ENCODE measurements at regions not wholly inside any gene's neighbourhood (a gene's known extent, or its start where the extent isn't known, plus 50 kb on each side); places are given as distances from the start of the nearest gene placed in this dataset.
A peak's percentile ranks its signal among the peaks of the same experiment; 100 is the strongest.
"Not testable (repeated sequence)": the region's sequence is repeated elsewhere in the genome, so short reads cannot be mapped to it uniquely, and the experiment has no call there.

DNA sequence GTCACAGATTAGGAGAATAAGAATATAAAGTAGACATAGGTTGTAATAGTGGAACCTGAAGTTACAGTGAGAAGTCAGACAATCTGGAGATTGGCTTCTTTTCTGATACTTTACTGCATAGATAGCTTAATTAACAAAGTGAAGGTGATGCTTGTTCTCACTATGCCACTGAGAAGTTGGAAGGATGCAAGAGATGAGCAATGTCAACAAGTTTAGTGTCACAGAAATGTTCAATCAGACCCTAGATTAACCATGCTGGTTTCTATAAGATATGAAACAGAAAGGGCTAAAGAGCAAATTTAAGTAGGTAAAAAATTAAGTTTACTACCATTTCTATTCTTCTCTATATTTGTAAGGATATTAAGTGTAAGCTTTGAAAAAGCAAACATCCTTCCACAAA, 838.6 kb upstream of the SORCS1 start:
- DNase-seq (ENCODE audit: low spot score) = no peak

DNA sequence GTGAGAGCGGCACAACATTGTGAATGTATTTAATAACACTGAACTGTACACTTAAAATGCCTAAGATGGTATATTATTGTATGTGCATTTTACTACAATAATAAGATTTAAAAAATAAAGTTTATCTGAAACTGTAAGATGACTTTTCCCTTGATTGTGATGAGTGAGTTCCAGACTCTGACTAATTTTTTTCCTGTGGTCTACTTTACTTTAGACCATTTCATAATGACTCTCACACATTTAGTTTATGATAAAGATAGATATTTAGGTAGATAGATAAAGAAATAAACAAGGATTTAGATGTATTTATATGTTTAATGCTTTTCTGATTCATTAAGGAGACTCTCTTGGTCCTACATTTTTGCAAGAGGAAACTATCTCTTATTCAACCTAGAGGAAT, 835.9 kb upstream of the SORCS1 start:
- no peak for DNase-seq (ENCODE audit: low spot score)

DNA sequence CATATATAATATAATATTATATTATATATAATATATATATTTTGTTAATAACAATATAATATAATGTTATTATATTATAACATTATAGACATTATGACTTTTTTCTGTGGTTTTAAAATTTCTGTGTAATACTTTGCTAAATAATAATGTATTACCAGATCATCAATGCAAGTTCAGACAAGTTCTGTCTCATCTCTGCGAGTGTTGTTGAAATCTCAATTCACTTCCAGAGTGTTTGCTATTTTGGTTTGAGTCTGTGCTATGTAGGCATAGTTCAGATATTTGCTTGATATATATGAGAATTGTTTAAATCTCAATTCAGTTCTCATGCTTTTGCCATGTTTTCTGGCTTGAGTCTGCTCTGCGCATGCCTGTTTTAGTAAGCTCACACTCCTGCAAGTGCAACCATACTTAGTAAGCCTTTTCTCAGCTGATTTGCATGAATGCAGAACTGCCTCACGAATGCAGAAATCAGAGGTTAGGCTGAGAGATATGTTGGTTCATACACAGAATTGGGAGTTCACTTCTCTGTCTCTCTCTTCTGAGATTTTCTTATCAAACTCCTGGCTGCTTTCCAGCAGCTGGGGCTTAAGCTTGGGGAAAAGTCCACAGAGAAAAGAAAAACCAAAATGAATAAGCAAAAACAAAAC, 830.2 kb upstream of the SORCS1 start:
- no peak for DNase-seq (ENCODE audit: low spot score)

DNA sequence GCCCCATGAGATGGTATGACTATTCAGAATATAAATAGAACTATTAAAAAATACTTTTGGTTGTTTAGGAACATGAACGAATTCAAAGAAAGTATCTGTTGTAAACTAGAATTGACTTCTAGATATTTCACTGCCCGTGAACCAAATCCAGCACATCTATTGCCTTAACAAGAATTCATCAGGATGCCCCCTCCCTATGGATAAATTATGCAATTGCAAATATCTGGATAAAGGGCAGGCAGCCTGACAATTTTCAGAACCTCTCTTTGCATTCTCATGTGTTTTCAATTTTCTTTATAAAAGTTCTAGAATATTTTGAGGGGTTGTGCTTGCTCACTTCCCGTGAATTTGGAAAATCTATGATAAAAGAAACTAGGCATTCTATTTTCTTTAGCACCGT, 822.1 kb upstream of the SORCS1 start:
- no peak for DNase-seq (ENCODE audit: low spot score)

DNA sequence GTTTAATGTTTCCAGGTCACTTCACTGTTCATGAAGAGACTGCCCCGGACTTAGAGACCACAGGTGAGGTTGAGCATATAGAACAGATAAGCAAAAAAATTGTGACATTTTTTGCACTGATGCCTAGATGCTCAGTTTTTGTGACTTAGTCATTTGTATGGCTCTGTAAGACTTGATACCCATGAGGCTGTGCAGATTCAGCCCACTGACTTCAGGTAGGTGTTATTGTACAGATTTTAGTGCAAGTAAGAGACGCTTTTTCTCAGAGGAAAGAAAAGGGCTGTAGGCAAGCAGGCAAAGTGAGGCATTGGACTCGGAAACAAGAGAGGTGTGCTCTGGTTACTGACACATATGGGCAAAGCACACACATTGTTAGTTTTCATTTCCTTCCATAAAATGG, 820.1 kb upstream of the SORCS1 start:
- DNase-seq (ENCODE audit: low spot score) = no peak

DNA sequence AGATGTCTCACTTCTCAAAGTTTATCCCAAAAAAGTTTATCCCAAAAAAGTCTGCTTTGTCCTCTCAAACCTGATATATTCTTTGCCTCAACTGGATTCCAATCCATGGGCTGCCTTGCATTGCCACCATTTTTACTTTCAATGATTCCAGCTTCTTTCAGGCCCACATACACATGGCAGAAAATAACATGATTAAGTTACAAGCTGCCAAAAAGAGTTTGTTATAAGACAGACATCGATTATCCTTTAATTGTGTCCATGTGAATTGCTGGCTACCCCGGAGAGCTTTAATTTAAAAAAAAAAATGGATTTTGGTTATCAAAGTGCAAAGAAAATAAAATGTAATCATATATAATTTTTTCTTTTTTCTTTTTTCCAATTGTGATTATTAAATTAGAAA, 819.6 kb upstream of the SORCS1 start:
- DNase-seq (ENCODE audit: low spot score) = no peak

DNA sequence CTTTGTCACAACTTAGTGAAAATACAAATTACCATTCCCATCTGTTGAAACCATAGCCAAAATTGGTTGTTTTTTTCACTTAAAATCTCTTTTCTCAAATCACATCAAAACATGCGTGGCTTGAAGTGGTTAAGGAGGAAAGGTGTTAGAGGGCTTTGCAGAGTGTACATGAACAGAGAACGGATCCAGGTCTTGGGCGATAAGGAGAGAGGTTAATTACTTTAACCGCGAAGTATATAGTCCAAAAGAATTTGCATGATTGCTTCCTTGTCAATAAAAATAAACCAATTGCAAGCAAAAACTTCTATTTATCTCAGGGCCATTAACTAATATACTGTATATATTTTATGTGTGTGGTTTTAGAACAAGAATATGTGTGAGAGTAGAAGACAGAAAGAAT, 813.9 kb upstream of the SORCS1 start:
- DNase-seq (ENCODE audit: low spot score) = no peak

DNA sequence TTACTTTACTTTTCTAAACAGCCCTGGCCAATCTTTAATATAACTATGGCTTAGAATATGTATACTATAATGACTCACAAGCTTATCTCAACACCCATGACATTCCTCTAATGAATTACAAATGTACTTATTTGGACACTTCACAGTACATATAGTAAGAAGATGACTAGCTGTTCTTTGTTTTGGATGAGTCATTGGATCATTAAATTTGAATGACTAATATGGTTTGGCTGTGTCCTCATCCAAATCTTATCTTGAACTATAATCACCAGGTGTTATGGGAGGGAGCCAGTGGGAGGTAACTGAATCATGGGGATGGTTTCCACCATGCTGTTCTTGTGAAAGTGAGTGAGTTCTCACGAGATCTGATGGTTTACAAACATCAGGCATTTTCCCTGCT, 807.5 kb upstream of the SORCS1 start:
- peak; percentile 86 for DNase-seq (ENCODE audit: low spot score)

DNA sequence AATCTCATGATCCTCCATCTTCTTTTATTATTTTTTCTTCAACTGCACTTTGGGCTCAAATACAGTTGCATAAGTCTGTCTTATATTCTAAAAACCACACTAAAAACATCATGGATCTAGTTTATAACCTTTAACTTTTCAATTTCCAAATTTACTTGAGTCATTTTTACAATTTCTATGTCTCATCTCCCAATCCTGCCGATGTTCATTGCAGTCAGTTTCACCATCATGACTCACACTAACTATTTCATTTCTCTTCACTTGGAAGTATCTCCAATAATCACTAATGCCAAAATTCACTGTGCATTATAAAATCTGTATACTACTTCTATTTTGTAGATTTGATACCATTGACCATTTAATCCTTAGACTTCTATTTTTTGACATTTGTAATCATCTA, 806.9 kb upstream of the SORCS1 start:
- peak; percentile 15 for DNase-seq (ENCODE audit: low spot score)

DNA sequence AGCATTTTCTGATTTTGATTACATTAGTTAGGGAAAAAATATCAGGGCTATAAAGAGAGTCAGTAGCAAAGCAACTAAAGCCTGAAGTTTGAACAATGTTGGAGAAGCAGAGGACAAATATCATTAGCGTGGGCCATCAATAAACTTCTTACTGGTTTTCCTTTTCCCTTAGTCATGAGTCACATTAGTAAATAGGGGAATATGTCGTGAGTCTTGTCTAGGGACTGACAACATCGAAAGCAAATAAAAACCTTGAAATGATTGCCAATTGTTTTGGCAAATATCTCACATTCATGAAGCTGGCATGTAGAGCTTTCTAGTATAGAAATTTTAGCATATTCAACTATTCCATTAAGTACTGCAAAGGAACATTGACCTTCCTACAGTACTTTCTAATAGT, 806.0 kb upstream of the SORCS1 start:
- no peak for DNase-seq (ENCODE audit: low spot score)

DNA sequence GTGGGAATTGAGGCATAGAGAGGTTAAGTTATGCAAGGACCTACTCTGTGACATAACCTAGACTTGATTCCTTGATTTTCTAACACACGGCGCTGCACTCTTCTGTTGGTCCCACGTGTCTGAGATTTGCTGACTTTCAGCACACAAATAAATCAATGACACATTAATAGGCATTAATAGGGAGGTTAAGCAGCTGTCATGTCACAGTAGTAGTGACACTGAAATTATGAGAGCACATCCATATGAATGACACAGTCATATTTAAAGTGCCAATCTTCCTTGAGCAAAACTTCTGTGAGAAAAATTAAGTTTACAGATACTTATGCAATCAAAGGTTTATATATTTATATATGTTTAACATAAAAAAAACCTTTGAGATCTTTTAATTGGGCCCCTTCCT, 805.4 kb upstream of the SORCS1 start:
- DNase-seq (ENCODE audit: low spot score) = no peak

DNA sequence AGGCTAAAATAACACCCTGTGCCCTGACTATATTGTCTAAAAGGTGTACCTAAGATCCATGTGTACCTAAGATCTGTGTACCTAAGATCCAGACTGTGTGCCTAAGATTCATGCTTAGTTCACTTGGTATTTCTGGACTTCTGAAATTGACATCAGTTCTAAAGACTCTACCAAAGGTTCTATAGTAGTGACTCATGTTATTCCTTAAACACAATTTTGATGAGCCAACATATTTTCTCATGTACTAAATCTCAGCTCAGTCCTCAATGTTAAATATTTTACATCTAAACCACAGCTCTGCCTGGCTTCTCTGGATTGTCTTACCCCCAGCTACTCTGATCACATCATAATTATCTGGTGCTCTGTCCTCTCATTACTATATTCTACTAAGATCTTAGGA, 802.3 kb upstream of the SORCS1 start:
- peak; percentile 1 for DNase-seq (ENCODE audit: low spot score)

DNA sequence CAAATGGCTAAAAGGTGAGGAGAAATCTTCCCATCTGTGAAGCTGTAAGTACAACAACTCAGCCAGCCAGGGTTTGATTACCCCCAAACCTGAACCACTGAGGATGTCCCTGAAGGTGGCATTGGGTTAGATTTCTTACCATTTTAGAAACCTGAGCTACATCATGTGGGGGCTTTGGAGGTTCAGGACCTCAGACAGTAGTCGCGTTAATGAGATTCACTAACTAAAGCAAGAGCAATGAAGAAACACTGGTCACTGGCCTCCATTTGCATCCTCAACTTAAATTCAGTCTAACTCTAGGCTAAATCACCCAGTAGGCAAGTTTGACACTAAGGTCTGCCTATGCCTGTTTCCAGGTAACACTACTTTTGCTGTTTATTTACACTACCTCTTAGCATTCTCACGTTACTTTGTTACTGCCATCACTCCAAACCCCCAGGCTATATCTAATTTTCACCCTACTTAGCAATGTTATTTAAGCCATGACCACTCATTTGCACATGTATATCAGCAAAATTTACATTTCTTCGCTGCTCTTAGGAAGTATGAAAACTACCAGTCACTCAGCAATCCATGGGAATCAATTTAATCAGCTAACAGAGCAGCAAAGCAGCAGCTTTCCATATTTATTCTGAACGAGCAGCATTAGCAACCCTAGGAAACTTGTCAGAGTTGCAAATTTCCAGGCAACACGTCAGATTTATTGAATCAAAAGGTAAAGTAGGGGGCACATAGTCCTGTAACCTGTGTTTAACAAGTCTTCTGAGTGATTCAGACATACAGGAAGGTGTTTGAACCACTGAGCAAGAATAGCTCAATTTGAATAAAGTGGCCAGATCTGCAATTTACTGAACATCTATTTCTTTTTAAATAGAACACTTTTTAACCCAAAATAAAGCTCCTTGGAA, 788.4 kb upstream of the SORCS1 start:
- DNase-seq (ENCODE audit: low spot score) = no peak

DNA sequence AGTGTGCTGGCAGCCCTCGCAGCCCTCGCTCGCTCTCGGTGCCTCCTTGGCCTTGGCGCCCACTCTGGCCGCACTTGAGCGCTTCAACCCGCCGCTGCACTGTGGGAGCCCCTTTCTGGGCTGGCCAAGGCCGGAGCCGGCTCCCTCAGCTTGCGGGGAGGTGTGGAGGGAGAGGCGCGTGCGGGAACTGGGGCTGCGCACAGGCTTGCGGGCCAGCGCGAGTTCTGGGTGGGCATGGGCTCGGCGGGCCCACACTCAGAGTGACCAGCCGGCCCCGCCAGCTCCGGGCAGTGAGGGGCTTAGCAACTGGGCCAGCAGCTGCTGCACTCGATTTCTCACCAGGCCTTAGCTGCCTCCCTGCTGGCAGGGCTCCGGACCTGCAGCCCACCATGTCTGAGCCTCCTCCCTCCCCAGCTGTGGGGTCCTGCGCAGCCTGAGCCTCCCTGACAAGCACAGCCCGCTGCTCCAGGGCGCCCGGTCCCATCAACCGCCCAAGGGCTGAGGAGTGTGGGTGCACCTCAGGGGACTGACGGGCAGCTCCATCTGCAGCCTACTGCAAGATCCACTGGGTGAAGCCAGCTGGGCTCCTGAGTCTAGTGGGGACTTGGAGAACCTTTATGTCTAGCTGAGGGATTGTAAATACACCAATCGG, 786.0 kb upstream of the SORCS1 start:
- not testable (repeated sequence) for DNase-seq (ENCODE audit: low spot score)

DNA sequence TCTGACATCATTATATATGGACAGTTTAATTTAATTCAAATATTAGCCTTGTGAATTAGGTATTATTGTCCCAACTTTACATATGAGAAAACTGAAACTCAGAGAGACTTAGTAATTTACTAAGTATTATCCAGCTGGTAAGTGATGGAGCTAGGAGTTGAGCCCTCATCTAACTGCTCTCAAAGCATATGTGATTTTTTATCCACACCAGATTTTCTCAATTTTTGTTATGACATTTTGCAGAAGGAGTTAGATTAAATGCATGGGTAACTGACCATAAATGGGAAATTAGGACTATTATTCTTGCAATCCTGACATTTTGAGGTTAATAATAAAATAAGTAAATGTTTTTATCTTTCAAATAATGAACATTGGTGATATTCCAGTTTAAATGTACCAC, 778.3 kb upstream of the SORCS1 start:
- no peak for DNase-seq (ENCODE audit: low spot score)

DNA sequence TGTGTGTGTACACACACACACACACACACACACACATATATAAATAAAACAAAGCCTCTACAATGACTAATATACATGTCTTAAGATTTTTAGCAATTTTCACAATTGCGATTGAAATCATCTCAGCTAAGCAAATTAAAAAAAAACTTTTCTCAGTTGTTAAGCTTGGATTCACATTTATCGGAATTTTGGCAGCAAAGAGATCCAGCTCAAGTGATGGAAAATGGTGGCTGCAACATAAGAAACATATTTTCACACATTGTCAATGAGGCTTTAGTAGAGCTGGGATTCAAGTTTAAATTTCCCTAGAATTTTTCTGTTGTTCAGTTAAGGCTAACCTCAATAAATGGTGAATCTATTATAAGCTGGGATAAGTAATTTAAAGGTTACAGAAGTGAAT, 768.6 kb upstream of the SORCS1 start:
- no peak for DNase-seq (ENCODE audit: low spot score)

DNA sequence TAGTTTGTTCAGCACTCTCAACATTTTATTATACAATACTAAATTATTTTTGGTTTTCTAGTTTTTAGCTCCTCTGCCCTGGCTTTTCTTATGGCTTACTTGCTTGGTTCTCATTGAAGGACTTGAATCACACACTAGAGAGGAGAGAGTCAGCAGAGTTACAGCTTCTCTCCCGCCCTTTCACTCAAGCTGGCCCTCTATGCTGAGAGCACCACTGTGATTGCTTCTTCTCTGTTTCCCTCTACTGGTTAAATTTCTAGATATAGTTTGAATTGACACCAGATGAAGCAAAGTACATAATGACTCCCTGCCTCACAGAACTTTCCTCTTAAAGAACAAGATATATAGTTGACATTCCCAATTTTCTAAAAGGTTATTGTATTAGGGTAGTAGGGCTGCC, 767.3 kb upstream of the SORCS1 start:
- DNase-seq (ENCODE audit: low spot score) = no peak

DNA sequence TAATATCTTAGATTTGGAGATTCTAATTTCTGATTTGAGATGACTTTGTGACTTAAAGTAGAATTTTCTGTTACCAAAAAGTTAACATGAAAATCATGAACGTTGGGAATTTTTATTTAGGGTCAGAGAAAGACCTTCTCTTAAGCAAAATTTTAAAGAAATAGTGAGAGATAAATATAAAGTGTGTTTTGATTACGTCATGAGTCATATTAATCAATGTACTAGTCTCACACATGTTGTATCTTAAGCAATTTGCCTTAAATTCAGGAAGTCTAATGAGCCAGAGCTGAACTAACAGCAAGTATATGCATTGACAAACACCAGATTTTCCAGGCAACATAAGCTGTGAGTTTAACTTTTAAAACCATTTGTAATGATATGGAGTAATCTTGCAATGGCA, 765.5 kb upstream of the SORCS1 start:
- DNase-seq (ENCODE audit: low spot score) = no peak

DNA sequence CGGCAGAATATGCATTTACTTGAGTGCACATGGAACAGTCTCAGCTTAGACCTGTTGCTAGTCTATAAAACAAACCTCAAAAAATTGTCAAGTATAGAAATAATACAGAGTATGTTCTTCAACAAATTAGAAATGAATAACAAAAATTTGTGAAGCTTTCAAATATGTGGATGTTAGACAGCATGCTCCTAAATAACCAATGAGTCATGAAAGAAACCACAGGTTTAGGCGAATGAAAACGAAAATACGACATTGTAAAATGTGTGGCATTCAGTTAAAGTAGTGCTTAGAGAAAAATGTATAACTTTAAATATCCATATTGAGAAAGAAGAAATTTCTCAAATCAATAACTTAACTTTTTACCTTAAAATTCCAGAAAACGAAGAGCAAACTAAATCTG, 760.0 kb upstream of the SORCS1 start:
- DNase-seq (ENCODE audit: low spot score) = no peak

DNA sequence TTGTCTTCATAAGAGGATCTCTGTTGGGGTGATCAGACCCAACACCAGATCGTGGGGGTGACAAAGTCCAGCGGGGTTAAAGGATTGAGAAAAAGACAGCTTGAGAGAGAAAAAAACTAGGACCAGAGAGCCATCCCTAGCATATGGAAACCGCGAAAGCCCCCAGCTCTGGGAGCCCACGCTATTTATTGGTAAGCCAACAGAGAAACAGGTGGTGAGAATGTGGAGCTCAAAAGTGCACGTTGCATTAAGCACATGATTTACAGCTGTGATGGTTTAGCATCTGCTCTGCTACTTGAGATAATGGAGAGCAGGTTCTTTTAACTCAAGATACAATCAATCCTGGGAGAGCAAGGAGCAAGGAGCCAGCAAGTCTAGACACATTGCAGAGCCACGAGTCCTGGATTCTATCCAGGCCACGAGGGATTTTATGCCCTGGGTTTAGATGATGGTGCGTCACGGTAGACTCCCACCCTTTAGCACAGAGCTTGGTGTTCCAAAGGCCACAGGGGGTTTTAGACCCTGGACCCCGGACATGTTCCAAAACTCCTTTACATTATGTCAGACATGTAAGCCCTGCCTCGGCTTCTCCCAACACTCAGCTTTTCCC, 755.2 kb upstream of the SORCS1 start:
- DNase-seq (ENCODE audit: low spot score) = no peak

DNA sequence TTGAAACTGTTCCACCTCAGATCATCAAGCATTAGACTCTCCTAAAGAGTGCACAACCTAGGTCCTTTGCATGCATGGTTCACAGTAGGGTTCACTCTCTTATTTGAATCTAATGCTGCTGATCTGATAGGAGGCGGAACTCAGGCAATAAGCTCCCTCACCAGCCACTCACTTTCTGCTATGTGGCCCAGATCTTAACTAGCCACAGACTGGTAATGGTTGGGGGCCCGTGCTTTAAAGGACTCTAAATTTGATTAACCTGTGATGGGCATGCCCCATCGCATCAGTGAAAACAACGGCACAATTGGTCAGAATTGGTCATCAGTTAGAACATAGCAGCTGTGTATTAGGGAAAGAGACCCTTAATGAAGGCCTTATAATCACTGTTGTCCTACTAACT, 753.7 kb upstream of the SORCS1 start:
- DNase-seq (ENCODE audit: low spot score) = no peak

DNA sequence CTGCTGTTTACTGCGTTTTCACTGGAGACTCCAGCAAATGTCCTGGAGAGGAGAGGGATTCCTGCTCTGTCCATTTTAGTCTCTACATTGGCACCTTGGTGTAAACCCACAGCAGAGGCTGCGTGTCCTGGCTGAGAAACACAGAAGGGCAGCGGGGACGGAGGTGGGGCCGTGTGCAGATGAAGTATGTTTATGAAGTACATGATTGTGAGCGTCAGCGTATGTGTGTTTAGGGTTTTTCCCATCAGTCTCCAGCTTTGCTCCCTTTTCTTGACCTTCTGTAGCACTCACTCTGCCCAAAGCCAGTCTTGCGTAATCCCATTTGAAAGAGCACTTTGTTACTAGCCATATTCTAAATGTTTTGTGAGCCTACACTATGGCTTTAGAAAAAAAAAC, 750.7 kb upstream of the SORCS1 start:
- peak; percentile 8 for DNase-seq (ENCODE audit: low spot score)

Data from kidney tubule cell (primary cell).